Activated CD4-positive, alpha-beta T cell treated with anti-CD3 and anti-CD28 coated beads, Interleukin-2, amount 50 U/mL, for 48 hours (primary cell): ENCODE measurements at regions not wholly inside any gene's neighbourhood (a gene's known extent, or its start where the extent isn't known, plus 50 kb on each side); places are given as distances from the start of the nearest gene placed in this dataset.
"Not testable (repeated sequence)": the region's sequence is repeated elsewhere in the genome, so short reads cannot be mapped to it uniquely, and the experiment has no call there.

Source experiments
- DNase-seq, 2 experiments: peaks; one replicate each; pipeline ENCODE4 v3.0.0-alpha.2; 2020

DNA sequence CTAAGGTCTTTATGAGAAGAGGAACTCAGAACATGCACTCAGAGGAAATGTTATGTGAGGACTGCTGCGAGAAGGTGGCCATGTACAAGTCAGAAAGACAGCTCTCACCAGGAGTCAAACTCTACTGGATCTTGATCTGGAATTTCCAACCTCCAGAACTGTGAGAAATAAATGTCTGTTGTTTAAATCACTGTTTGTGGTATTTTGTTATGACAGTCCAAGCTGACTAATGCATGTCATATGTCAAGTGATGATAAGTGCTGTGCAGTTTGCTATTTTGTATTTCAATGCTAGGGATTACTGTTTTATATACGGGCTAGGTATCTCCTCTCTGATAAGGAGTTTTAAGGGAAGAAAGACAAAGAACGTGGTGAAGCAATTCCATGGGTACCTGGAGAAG, 162.3 kb downstream of the CPEB2 start:
- no peak for DNase-seq

DNA sequence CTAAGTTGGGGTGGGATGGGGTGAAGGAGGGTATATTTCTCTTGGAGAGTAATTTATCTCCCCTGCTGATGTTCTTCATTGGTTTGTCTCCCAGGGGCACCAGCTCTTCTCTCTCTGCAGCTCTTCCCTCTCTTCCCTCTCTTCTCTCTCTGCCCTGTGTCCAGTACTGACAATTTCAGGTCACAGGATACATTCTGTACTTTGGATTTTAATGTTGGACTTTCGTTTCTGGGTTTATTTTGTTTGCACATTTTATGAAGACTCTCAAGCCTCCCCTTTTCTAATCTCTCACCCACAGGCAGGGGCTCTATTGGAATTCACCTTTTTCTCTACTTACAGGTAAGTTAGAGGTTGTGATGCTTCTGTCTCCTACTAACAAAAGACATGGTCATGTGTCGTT, 165.5 kb downstream of the CPEB2 start:
- no peak for DNase-seq

DNA sequence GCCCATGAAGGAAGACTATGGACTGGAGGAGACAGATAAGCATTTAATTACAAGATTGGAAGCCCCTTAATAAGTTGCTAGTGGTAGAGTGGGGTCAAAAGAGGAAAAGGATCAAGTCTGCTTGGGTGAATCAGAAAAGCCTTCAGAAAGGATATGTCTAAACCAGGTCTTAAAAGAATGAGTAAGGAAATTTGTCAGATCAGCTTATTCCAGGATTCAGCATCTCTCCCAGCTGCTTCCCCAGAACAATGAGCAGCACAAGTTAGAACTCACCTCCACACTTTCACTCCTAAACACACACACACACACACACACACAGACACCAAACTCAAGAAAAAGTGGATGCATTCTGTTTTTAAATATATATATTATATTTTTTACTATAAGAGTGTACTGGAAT, 166.5 kb downstream of the CPEB2 start:
- DNase-seq: no peak

DNA sequence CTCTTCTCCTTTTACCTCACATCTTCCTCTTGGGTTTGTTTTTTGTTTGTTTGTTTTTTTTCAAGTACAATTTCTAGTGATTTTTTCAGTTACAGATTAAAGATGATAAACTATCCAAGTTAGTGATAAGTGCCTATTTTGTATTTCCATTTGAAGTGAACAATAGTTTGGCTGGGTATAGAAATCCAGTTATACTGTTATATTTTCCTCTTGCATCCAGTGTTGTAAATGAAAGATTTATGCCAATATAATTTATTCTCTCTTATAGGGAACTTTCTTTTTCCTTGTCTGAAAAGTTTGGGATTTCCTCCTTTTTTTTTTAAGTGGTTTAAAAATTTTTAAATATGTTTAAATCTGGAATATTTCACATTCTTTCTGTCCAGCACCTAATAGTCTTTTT, 169.4 kb downstream of the CPEB2 start:
- DNase-seq: no peak

DNA sequence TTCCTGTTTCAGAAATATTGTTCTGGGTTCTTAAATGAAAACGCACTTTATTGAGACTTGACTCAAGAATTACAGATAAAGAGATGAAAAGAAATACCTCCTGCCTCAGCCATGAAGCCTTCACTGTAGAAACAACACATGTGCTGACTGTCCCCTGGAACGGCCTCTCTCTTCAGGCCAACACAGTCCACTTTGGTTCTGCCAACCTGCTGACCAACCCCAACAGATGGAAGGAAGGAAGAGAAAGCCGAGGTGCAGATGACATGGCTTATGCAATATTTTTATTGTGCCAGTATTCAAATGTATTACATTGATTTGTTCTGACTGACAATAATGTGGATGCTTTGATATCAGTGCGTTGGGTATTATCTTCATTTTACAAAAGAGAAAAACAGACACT, 171.0 kb downstream of the CPEB2 start:
- DNase-seq: no peak

DNA sequence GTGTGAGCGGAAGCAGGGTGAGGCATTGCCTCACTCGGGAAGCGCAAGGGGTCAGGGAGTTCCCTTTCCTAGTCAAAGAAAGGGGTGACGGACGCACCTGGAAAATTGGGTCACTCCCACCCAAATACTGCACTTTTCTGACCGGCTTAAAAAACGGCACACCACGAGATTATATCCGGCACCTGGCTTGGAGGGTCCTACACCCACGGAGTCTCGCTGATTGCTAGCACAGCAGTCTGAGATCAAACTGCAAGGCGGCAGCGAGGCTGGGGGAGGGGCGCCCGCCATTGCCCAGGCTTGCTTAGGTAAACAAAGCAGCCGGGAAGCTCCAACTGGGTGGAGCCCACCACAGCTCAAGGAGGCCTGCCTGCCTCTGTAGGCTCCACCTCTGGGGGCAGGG, 171.9 kb downstream of the CPEB2 start:
- not testable (repeated sequence) for DNase-seq

DNA sequence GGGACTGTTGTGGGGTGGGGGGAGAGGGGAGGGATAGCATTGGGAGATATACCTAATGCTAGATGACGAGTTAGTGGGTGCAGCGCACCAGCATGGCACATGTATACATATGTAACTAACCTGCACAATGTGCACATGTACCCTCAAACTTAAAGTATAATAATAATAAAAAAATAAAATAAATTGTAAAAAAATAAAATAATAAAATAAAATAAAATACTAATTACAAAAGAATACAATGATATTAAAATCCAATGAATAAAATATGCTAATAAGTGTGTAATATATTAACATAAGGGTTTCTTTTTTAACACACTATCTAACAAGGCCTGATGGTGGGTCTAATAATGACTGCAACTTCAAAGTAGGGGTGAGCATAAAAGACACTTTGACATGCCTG, 177.6 kb downstream of the CPEB2 start:
- DNase-seq: not testable (repeated sequence)

DNA sequence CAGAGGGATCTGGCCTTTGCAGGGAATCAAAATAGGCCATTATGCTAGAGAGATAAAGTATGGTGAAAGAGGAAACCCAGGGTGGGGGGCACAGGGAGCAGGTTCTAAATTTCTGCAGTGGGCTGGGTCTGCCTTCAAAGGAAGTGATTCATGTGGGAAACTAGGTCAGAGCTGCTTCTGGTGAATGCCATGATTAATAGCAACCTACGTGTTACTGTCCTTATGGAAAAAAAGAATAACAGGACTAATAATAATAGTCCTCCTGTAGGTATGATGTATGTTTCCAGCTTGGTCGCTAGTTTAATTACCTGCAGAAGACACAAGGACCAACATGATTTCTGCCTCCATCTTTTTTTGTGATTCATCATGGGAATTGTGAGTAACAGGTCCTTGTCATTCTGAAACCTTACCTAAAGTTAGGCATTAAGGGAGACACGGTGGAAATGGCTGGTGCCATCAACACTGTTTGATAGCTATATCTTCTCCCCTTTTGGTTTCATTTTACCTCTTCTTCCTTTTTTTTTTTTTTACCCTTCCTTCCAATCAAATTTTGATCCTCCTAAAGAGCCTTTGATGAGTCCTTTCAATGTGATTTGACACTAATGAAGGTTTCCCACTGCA, 180.4 kb downstream of the CPEB2 start:
- DNase-seq: peak; percentile 21 to 32

DNA sequence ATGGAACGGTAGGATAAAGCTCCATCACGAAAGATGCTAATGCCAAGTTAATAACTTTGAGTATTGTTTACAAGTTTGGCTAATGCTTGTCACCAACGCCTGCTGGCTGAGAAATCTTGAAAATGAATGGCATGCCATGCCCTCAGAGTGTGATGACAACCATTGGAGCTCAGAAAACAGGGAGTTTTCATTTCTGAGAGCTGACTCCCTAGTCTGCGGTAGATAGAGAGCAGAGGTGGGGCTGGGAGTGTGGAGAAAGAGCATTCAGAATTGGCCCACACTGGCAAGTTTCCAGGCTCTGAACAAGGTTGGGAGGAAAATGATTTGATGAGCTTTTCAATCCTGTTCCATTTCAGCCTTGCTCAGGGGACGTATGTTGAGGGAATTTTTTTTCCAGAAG, 183.9 kb downstream of the CPEB2 start:
- DNase-seq: no peak

DNA sequence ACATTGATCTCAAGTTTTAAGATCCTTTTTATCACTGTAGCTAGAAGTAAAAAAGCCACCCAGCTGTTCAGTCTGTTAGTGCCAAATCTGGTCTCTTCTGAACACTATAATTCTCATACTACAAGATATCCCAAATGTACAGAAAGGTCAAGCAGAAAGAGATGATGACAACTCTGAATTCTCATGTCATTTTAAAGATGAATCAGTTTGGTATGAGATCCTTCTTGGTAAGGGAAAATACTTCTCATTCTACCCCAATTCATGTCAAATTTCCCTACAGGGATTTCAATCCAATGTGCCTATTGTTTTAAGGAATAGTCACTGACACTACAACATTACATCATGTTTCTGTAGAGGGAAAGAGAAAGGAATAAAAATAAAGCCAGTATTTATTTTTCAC, 184.5 kb downstream of the CPEB2 start:
- no peak for DNase-seq

DNA sequence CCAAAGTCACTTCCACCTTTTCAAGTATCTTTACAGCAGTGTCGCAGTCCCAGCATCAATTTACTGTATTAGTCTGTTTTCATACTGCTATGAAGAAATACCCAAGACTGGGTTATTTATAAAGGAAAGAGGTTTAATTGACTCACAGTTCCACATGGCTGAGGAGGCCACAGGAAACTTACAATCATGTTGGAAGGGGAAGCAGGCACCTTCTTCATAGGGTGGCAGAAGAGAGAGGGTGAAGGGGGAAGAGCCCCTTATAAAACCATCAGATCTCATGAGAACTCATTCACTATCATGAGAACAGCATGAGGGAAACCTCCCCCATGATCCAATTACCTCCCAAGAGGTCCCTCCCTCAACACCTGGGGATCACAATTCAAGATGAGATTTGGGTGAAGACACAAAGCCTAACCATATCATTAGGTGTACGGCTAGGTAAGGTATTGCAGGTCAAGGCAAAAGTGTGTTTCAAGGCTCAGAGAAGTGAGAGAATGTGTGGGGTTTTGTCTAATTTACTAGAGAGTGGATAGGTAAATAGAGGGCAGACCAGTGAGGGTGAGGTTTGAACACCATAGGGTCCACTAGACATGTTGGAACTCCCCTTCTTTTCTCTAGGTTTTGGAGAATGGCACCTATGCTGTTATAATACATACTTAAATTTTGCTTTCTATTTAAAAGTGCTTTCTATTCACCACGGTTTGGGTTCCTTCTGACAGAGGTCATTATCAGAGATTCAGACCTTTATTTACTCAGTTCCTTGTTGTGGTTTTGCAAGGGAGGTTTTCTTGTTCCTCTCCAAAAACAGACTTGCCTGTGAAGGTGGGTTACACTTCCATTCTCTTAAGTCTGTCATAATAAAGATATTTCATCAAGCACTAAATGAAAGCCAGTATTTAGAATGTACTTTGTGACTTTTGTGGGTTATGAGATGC, 186.6 kb downstream of the CPEB2 start:
- DNase-seq: no peak

DNA sequence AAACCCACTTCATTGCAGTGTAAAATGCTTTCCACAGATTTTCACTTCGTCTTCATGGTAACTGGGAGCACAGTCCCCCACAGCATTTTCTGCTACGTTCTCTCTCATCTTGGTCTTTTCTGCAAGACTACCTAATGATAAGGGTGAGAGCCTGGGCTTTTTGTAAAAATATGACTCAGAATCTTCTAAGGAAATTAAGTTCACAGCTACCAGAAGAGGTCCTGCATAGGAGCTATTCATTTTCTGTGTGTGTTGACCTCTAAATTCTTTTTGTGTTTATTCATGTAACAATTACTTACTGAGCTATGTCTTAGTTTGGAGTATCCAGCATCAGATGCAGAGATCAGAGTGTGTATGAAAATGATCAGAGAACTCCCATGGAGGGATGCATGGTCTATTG, 192.2 kb downstream of the CPEB2 start:
- DNase-seq: no peak

DNA sequence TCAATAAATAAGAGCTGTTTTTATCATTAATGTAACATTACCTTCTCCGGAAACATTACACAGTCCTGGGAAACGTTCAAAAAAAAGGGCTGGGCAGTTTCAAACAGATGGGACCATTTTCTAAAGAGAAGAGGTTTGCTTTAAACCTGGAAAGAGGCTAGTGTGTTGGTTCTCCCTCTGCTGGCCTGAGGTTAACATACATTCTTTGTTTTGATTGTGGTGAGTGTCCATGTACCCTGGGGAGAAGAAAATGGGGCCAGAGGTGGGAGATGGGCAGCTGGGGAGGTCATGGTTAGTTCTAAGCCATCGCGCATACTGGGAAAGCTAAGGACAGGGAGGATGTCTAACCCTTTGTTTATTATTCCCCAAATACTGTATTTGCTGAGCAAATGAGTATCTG, 194.7 kb downstream of the CPEB2 start:
- DNase-seq: no peak

DNA sequence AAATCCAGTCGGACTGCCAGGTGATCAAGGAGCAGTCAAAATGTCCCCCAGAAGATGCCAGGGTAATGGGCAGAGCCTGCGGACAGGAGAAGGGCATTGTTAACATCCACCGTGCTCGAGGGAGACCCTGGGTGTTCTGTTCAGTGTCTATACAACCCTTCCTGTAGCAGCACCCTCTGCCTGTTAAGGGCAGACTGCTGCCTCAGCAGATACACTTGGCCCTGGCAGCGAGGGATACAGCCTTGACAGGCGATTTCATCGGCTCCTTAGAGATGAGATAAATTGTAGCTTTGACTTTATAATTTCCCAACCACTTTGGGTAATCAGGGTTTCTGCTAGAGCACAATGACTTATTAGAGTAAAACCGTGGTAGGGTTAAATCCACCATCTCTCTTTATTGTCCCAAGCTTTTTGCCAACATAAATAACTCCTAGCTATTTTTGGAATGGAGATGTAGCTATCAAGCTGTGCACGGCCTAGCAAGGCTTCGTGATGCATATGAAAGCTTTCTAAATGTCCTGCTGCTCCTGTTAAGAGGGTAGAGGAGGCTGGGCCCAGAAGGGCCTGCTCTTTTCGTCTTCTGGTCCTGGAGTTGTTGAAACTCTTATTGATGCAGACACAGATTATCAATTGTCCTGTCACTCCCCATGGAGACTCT, 195.9 kb downstream of the CPEB2 start:
- DNase-seq: no peak

DNA sequence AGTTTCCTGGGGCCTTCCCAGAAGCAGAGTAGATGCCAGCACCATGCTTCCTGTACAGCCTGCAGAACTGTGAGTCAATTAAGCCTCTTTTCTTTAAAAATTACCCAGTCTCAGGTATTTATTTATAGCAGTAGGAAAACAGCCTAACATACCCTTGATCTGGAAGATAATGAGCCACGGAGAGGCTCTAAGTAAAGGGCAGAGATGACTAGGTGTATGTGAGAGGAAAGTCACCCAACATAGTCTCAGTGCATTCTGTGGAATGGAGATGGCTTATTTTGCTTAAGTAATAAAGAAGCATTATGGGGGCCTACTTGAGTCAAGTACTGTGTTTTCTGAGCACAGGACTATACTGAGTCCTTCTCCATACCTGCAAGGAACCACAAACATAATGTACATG, 199.5 kb downstream of the CPEB2 start:
- DNase-seq: no peak

DNA sequence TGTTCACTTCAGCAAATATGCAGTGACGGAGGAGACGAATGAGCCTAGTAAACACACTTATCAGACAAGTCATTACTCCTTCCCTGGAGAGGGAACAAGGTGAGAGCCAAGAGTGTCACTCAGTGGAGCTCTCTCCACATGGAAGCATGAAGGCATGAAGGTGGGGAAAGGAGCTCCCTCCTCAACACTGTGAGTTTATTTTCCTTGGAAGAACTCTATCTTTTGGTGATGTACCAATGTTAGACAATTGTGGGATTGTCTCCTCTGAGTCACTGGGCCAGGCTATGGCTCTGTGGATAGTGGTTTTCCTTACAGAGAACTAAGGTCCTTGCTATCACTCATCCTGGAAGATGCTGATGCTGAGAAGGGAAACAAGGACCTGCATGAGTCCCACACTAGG, 200.2 kb downstream of the CPEB2 start:
- DNase-seq: no peak

DNA sequence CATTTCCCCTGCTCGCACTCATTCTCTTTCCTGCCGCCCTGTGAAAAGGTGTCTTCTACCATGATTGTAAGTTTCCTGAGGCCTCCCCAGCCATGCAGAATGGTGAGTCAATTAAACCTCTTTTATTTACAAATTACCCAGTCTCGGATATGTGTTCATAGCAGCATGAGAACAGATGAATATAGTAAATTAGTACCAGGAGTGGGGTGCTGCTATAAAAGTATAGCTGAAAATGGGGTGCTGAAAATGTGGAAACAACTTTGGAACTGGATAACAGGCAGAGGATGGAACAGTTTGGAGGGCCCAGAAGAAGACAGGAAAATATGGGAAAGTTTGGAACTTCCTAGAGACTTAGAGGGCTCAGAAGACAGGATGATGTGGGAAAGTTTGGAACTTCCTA, 204.2 kb downstream of the CPEB2 start:
- DNase-seq: not testable (repeated sequence)

DNA sequence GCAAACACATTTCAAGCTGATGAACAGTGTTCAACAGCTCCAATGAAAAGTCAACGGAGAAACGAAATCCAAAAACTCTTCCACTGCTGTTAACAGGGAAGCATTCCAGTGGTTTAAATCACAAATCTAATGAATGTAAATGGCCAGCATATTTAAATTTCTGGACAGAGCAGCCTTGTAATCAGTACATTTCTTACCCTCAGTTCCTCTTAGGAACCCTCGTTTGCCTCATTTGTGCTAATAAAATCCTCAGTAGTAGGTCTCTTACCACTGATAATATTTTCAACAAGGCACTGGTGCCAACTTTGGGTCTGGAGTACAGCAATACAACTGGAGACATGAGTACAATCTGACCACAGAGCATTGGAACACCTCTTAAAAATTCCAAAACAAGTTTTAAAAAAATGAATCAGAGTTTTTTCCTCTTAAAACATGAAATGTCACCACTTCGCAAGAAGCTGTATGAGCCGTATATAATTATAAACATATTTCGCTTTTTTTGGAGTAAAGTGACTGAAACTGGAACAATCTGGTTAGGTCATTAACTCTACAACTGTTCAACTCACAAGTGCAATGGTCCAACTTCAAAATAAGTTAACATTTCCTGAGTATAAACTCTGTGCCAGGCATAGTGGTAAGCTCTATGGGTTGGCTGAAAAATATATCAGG, 211.2 kb downstream of the CPEB2 start:
- DNase-seq: no peak

DNA sequence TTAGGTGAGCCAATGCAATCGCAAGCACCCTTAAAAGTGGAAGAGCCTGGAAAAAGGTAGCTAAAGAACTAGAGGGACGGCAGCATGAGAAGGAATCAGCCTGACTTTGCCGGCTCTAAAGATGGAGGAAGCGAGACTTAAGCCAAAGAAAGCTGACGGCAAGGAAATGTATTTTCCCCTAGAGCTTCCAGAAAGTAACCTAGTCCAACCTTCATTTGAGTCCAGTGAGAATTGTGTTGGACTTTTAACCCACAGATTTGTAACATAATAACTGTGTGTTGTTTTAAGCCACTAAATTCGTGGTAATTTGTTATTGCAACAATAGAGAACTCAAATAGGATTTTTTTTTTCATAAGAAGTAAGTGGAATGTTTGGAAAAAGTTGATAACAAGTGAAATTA, 212.7 kb upstream of the C1QTNF7 start:
- no peak for DNase-seq

DNA sequence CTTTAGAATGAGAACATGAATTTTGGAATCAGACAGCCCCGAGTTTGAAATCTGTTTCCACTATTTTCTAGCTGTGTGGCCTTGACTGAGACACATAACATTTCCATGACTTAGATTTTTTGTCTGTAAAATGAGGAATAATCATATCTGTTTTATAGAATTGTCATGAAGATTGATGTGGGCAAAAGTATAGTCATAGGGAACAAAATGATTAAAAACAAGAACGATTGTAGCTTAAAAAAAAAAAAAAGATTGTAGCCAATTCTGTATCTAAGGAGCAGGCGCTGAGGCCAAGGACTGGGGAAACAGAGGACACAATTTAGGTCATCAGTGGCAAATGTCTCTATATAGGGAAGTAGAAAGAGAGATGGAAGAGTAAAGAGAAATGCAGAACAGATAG, 201.6 kb upstream of the C1QTNF7 start:
- no peak for DNase-seq

DNA sequence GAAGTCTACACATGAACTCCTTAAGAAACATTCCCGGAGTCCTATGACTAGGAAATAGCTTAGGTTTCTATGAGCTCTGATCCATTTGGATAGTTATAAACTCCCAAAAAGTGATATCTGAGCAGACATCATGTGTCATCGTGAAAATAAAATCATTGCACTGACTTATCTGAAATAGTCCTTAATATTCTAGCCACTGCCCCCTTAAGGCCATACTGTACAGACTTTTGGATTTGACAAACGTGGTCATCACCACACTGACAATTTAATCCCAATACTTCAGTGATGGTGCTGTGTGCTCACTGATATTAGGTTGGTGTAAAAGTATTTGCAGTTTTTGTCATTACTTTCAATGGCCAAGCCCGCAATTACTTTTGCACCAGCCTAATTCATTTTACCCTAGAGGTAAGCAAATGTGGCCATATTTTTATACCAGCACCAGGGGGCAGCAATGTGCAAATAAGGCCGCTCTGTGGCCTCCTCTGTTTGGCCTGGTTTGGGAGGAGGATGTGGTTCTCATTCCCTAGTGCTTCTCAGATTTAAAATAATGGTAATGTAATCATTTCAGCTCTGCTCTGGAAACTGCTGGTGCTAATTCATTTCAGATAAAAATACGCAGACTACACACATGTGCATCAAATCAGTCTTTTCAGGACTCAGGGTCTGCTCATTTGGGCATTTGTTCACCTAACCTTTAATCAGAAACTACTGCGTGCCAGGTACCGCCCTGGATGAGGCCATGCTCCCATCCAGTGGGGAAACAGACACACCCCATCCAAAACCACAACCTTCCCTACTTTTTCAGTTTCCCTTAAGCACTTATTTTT, 196.4 kb upstream of the C1QTNF7 start:
- peak; percentile 76 to 83 for DNase-seq
